ENCODE measurements at regions not wholly inside any gene's neighbourhood (a gene's known extent, or its start where the extent isn't known, plus 50 kb on each side); places are given as distances from the start of the nearest gene placed in this dataset.
"Not testable (repeated sequence)": the region's sequence is repeated elsewhere in the genome, so short reads cannot be mapped to it uniquely, and the experiment has no call there.

DNA sequence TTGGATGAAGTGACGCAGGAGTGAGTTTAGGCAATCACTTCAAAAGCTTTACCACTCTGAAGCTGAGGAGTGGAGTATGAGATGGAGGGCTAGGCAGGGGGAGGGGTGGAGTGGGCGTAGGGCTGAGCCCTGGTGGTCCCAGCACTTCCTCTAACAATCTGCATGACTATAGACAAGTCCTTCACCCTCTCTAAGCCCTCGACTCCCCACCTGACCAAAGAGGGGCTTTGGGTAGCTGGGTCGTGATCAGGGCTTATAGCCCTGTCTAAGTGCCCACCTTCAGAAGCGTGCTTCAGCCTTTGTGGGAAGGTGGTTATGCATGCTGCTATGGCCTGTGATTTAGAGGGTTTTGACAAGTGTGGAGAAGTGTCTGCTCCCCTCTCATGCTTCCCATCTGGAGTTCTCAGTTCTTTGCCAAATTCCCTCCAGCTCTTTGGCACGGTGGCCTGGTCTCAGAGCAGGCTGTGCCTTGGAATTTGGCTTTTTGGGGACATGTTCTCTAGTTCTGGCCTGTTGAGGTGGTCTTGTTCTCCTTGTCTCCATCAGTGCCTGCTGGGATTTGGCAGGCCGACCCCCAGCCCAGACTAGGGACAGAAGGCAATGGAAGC, 53.0 kb downstream of the ACTBL2 start:
- DNase-seq (ENCODE audit: low read depth in 4 of 4, low spot score in 2 of 4), result no peak

GRCh38 chr5:57429021-57429420, 53.6 kb downstream of the ACTBL2 start:
- DNase-seq (ENCODE audit: low read depth in 4 of 4, low spot score in 2 of 4), result not testable (repeated sequence)

DNA sequence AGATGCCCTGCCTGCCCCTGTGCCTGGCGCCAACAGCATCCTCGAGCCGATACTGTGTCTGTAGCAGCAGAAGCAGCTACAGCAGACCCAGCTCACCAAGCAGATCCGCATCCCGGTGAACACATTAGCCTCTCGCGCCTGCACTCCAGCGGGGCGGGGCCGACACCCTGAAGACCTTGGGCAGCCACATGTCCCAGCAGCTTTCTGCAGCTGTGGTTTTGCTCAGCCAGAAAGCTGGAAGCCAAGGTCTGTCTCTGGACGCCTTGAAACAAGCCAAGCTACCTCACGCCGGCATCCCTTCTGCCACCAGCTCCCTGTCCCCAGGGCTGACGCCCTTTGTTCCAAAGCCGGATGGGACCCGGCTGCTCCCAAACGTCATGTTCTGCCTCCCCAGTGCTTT, 59.6 kb downstream of the ACTBL2 start:
- DNase-seq (ENCODE audit: low read depth in 4 of 4, low spot score in 2 of 4), result no peak

DNA sequence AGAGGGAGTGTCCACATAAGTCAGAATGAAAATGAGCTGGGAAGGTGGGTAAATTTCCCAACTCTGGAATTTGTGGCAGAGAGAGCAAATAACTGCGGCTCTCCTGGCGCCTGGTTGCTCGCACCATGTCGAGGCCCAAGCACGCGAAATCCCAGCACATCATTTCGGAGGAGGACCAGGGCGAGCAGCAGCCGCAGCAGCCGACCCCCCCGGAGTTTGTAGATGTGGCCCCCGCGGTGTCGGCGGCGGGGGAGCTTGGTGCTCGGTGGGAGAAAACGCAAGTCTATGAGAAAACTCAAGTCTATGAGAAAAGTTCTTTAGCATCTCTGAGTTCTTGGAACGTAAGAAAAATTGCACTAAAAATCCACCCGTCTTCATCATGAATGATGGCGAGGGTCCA, 60.3 kb downstream of the ACTBL2 start:
- DNase-seq (ENCODE audit: low read depth in 4 of 4, low spot score in 2 of 4), result no peak

GRCh38 chr5:57420801-57421200, 61.8 kb downstream of the ACTBL2 start:
- DNase-seq (ENCODE audit: low read depth in 4 of 4, low spot score in 2 of 4), result no peak

DNA sequence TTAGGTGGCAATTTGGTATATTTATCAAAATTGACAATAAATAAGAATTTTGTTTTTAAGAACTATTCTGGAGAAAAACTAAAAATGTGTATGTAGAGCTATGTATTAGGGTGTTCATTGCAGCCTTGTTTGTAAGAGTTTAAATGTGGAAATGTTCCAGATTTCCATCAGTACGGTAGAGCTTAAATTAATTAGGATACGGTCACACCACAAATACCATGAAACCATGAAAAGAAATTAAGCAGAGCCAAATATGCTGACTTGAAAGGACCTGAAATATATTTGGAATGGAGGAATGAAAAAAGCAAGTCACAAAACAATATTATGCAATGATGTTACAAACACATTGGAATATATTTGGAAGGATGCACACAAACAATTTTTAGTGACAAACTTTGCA, 64.6 kb downstream of the ACTBL2 start:
- no peak for DNase-seq (ENCODE audit: low read depth in 4 of 4, low spot score in 2 of 4)

GRCh38 chr5:57417320-57417719, 65.3 kb downstream of the ACTBL2 start:
- DNase-seq (ENCODE audit: low read depth in 4 of 4, low spot score in 2 of 4), result no peak

DNA sequence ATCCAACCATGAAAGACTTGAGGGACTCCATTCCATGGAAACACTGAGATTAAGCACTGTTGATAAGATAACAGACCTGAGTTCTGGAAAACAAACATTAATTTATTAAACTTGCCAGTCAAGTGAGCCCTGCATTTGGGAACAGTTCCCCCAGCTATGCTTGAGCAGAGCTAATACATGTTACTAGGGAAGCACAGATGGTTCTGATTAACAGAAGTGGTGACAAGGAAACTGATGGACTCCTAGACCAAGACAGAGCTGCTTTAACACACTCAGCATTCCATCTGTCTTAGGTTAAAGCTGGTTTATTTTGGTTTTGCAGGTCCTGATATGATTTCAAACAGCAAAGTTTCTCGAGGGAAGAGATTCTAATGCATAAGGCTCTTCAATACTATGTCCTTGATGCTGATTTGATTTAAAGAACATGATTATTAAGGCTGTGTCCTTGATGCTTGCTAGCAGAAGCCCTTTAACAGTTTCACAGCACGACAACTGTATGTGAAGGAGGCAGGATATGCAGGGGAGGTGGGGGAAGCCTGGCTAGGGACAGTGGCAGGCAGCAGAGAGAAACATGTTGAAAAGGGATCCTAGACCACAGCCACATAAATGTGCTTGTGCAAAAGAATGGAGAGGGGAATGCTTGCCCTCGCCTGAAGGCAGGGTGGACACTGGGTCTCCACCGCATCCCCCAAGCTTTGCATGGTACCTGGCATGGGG, 66.2 kb downstream of the ACTBL2 start:
- DNase-seq (ENCODE audit: low read depth in 4 of 4, low spot score in 2 of 4), result peak in 3 of 4 donors; percentile 28 to 47 (median 39)

GRCh38 chr5:57414857-57415256, 67.8 kb downstream of the ACTBL2 start:
- no peak for DNase-seq (ENCODE audit: low read depth in 4 of 4, low spot score in 2 of 4)

GRCh38 chr5:57414191-57414590, 68.4 kb downstream of the ACTBL2 start:
- DNase-seq (ENCODE audit: low read depth in 4 of 4, low spot score in 2 of 4), result no peak

- DNase-seq (ENCODE audit: low read depth in 4 of 4, low spot score in 2 of 4), result no peak
These were observed 69.5 kb downstream of the ACTBL2 start for GRCh38 chr5:57413145-57413544.

DNA sequence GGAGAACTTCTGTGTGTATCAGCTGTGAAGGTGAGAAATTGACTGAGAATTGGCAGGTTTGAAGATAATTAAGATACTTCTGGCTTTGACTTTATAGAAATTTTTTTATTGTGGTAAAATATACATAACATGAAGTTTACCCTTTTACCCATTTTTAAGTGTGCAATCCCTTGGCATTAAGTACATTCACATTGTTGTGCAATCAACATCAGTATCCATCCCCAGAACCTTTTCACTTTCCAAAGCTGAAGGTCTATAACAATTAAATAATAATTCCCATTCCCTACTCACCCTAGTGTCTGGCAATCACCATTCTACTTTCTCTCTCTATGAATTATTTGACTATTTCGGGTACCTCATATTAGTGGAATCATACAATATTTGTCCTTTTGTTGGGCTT, 69.9 kb downstream of the ACTBL2 start:
- no peak for DNase-seq (ENCODE audit: low read depth in 4 of 4, low spot score in 2 of 4)

DNA sequence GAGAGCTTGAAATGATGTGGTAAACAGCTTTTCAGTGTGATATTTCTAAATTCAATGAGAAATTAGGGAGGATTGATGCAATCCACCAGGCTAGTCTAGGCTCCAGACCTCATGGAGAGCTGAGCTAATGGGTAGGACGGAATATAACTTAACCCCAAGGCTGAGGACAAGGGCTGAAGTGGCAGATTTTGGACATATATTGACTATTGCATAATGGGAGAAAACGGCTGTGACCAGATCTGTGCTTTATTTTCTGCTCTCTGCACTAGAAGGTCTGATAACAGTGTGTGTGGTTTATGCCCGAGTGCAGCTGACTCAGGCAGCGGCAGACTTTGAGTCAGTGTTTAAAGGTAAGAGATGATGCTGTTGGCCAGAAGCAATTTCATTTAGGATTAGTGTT, 70.6 kb downstream of the ACTBL2 start:
- no peak for DNase-seq (ENCODE audit: low read depth in 4 of 4, low spot score in 2 of 4)

DNA sequence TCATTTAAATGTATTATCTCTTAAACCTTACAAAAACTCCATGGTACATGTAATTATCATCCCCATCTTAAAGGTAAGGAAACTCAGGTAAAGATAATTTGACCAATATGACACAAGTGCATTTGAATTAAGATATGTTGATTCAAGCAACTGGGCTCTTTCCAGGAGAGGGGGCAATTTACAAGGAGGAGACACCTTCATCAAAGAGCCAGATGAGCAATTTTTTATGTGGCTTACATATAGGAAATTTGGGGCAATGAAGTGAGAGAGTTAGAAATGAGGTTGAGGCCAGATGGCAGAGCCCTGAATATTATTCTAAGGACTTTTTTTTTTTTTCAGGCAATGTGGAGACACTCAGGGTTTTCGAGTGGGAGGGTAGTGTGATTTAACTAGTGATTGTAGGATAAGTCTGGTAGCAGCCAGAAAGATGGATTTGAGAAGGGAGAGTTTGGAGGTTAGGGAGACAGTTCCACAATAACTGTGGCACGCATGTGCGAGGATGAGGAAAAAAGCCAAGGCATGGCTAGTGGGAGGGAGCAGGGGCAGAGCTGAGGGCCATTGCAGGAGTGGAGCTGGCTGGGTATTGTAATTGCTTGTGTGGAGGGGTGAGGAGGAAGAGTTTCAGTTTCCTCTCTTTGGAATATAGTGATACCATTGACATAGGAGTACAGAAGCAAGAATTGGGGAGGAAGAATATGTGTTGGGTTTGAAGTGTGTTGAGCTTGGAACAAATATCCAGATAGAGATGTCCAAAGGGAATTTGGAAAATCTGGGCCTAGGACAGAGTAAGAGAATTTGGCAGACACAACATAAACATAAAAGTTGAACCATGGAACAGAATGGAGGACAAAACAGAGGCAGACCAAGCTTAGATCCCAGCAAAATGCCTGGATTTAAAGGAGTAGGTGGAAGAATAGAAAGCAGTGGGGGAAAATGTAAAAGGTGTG, 72.0 kb downstream of the ACTBL2 start:
- DNase-seq (ENCODE audit: low read depth in 4 of 4, low spot score in 2 of 4), result no peak

DNA sequence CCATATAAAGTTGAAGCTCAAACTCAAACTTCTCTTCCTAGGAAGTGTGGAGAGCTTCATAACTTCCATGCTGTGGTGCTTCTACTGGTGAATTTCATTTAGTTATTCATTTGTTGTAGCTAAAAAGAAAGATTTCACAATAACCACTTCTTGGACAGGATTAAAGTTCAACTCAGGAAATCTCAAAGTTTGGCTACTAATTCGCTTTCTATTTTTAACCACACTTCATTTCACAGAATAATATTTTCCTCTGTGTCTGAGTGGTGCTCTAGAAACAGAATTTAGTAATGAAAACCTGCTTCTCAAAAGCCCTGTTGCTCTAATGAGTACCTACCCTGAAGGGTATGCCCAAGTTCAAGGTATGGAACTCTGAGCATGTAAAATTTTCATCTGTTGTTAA, 73.9 kb downstream of the ACTBL2 start:
- DNase-seq (ENCODE audit: low read depth in 4 of 4, low spot score in 2 of 4), result no peak

GRCh38 chr5:57408285-57408684, 74.3 kb downstream of the ACTBL2 start:
- DNase-seq (ENCODE audit: low read depth in 4 of 4, low spot score in 2 of 4), result no peak

DNA sequence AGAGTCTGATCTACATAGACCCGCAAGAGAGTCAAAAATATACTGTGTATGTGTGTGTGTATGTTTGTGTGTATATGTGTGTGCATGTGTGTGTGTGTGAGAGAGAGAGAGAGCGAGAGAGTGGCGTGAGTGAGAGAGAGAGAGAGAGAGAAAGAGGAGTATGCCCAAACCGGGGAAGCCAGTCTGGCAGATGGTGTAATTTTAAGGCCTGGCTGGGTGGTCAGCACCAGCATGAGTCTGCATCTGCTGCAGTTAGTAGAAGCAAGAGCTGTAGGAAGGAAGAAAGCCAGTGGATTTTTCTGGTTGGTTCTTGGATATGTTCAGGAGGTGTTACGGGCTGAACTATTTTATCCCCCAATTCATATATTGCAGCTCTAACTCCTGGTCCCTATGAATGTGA, 75.2 kb downstream of the ACTBL2 start:
- DNase-seq (ENCODE audit: low read depth in 4 of 4, low spot score in 2 of 4), result no peak

GRCh38 chr5:57406641-57407040, 76.0 kb downstream of the ACTBL2 start:
- DNase-seq (ENCODE audit: low read depth in 4 of 4, low spot score in 2 of 4), result no peak

- DNase-seq (ENCODE audit: low read depth in 4 of 4, low spot score in 2 of 4), result no peak
These were observed 76.6 kb downstream of the ACTBL2 start for GRCh38 chr5:57405984-57406383.

DNA sequence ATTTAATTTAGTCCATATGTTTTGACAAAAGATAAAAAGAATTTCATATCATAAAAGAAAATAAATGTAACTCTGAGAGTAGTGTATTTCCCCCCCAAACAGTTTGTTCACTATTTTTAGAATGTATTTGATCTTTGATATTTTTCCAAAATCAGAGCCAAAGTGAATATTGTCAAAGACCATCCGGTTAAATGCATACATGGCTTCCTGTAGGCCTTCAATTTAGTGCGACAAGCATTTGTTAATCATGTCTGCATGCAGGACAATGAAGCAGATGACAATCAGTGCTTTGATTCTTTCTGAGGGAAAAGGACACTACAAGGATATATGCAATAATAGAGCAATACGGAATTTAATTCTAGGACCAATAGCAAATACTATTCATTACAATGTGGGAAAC, 79.8 kb downstream of the ACTBL2 start:
- no peak for DNase-seq (ENCODE audit: low read depth in 4 of 4, low spot score in 2 of 4)

DNA sequence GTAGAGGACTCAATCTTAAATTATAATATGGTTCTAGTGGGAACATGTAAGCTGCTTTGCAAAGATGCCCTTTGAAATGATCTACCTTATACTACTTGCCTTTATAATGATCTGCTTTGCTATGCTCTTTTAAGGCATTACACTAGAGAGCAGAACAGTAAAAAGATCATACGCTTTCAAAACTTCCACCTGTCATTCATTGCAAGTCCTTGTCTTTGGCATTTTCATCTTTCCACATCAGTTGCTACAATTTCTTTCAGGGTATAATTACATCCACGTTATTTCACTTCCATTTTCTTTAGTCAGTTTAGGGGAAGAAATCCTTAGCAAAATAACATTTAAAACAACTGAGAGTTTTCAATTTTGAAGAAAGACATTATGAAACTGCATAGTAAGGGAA, 80.3 kb downstream of the ACTBL2 start:
- DNase-seq (ENCODE audit: low read depth in 4 of 4, low spot score in 2 of 4), result no peak

Measured in left renal cortex interstitium (tissue), 4 donors.